ENCODE measurements at regions not wholly inside any gene's neighbourhood (a gene's known extent, or its start where the extent isn't known, plus 50 kb on each side); places are given as distances from the start of the nearest gene placed in this dataset.

GRCh38 chr1:83034851-83035250 is 964.1 kb downstream of the TTLL7 start:
- H3K27me3 ChIP-seq: no peaks in the 10 kb centered on the region
- TF ChIP-seq POLR2A (IDR thresholded peaks at IDR 0.05) (no peak), POLR2AphosphoS5 (IDR thresholded peaks at IDR 0.05) (no peak)
- TF ChIP-seq, protein P1, sequence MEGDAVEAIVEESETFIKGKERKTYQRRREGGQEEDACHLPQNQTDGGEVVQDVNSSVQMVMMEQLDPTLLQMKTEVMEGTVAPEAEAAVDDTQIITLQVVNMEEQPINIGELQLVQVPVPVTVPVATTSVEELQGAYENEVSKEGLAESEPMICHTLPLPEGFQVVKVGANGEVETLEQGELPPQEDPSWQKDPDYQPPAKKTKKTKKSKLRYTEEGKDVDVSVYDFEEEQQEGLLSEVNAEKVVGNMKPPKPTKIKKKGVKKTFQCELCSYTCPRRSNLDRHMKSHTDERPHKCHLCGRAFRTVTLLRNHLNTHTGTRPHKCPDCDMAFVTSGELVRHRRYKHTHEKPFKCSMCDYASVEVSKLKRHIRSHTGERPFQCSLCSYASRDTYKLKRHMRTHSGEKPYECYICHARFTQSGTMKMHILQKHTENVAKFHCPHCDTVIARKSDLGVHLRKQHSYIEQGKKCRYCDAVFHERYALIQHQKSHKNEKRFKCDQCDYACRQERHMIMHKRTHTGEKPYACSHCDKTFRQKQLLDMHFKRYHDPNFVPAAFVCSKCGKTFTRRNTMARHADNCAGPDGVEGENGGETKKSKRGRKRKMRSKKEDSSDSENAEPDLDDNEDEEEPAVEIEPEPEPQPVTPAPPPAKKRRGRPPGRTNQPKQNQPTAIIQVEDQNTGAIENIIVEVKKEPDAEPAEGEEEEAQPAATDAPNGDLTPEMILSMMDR (IDR thresholded peaks at IDR 0.05): no peak
- DNase-seq (ENCODE audit: low spot score in 2 of 2): no peak
- no peaks in the 10 kb centered on the region for H3K9me3 ChIP-seq
- no peak overlapping the region for H3K27ac ChIP-seq
- intact Hi-C loops (cut with DNase I; ENCODE audit: low total_unique reads): no loop called here
- H3K4me3 ChIP-seq: no peak overlapping the region
- no peaks in the 10 kb centered on the region for H3K4me1 ChIP-seq
- H3K36me3 ChIP-seq: peaks cover 2% of the 10 kb centered on the region

- Histone ChIP-seq H3K4me3 (no peak overlapping the region), H3K36me3 (no peaks in the 10 kb centered on the region), H3K27me3 (no peaks in the 10 kb centered on the region), H3K4me1 (no peaks in the 10 kb centered on the region), H3K9me3 (no peaks in the 10 kb centered on the region), H3K27ac (no peak overlapping the region)
- intact Hi-C loops (cut with DNase I; ENCODE audit: low total_unique reads): no loop called here
- no peak for DNase-seq (ENCODE audit: low spot score in 2 of 2)
- TF ChIP-seq, protein P1 (IDR thresholded peaks at IDR 0.05): no peak
- TF ChIP-seq POLR2AphosphoS5 (IDR thresholded peaks at IDR 0.05) (no peak), POLR2A (IDR thresholded peaks at IDR 0.05) (no peak)
Observed at GRCh38 chr1:83033682-83034081, 965.2 kb downstream of the TTLL7 start.

DNA sequence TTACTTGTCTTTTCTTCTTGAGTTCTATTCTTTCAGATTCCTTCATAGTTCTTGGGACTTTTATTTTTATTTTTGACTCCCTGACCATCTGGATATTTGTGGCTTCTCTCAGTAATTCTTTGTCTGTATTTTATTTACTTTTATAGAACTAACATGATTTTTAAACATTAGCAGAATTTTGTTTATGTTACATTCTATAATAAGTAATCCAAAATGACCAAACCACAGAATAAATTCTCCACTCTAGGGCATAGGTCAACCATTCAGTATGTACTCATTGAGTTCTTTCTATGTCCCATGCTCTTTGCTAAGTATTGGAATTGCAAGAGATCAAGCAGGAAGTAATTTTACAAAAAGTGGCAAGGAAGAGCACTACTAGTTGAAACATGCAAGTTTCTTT is 969.0 kb downstream of the TTLL7 start:
- Histone ChIP-seq H3K27ac (no peak overlapping the region), H3K4me1 (no peaks in the 10 kb centered on the region), H3K9me3 (no peaks in the 10 kb centered on the region), H3K4me3 (no peak overlapping the region), H3K27me3 (no peaks in the 10 kb centered on the region), H3K36me3 (no peaks in the 10 kb centered on the region)
- intact Hi-C loops (cut with DNase I; ENCODE audit: low total_unique reads): no loop called here
- TF ChIP-seq POLR2AphosphoS5 (IDR thresholded peaks at IDR 0.05): no peak
- no peak for TF ChIP-seq POLR2A (IDR thresholded peaks at IDR 0.05)
- TF ChIP-seq, protein P1 (IDR thresholded peaks at IDR 0.05): no peak
- DNase-seq (ENCODE audit: low spot score in 2 of 2): no peak

GRCh38 chr1:83029050-83029449 is 969.9 kb downstream of the TTLL7 start:
- TF ChIP-seq POLR2AphosphoS5 (IDR thresholded peaks at IDR 0.05): no peak
- no peak for TF ChIP-seq POLR2A (IDR thresholded peaks at IDR 0.05)
- TF ChIP-seq, protein P1 (IDR thresholded peaks at IDR 0.05): no peak
- intact Hi-C loops (cut with DNase I; ENCODE audit: low total_unique reads): no loop called here
- Histone ChIP-seq H3K4me3 (no peak overlapping the region), H3K36me3 (no peaks in the 10 kb centered on the region), H3K27ac (no peak overlapping the region), H3K4me1 (no peaks in the 10 kb centered on the region), H3K27me3 (no peaks in the 10 kb centered on the region), H3K9me3 (no peaks in the 10 kb centered on the region)
- no peak for DNase-seq (ENCODE audit: low spot score in 2 of 2)

- Histone ChIP-seq H3K27me3 (no peaks in the 10 kb centered on the region), H3K9me3 (no peaks in the 10 kb centered on the region), H3K4me1 (no peaks in the 10 kb centered on the region), H3K4me3 (no peak overlapping the region), H3K27ac (no peak overlapping the region), H3K36me3 (no peaks in the 10 kb centered on the region)
- intact Hi-C loops (cut with DNase I; ENCODE audit: low total_unique reads): no loop called here
- no peak for DNase-seq (ENCODE audit: low spot score in 2 of 2)
- no peak for TF ChIP-seq POLR2A (IDR thresholded peaks at IDR 0.05)
Observed at GRCh38 chr1:83028467-83028866, 970.5 kb downstream of the TTLL7 start.

DNA sequence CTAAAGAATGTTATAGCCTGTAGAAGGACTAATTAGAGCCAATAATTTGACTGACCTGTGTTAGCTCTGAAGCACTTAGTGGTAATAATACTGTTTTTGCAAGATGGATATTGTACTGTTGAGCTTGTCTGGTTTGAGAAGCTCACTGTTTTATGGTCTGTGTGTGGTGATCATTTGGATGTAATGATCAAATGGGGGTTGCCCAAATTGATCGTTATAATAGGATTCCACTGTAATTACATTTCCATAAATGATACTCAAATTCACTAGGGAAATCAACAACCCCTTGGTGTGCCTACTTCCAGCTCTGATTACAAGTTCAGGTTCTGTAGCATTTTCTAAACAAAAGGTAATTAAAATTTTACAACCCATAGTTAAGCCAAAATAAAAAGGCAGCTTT is 971.4 kb downstream of the TTLL7 start:
- no peak overlapping the region for H3K27ac ChIP-seq
- H3K36me3 ChIP-seq: no peaks in the 10 kb centered on the region
- H3K4me3 ChIP-seq: no peak overlapping the region
- no peaks in the 10 kb centered on the region for H3K4me1 ChIP-seq
- TF ChIP-seq, protein P1 (IDR thresholded peaks at IDR 0.05): no peak
- TF ChIP-seq POLR2A (IDR thresholded peaks at IDR 0.05) (no peak), POLR2AphosphoS5 (IDR thresholded peaks at IDR 0.05) (no peak)
- no peak for DNase-seq (ENCODE audit: low spot score in 2 of 2)
- no peaks in the 10 kb centered on the region for H3K9me3 ChIP-seq
- intact Hi-C loops (cut with DNase I; ENCODE audit: low total_unique reads): no loop called here
- no peaks in the 10 kb centered on the region for H3K27me3 ChIP-seq
